Esophagus squamous epithelium (tissue), 4 donors: ENCODE measurements at regions not wholly inside any gene's neighbourhood (a gene's known extent, or its start where the extent isn't known, plus 50 kb on each side); places are given as distances from the start of the nearest gene placed in this dataset.

Experiments
- POLR2A ChIP-seq, 4 donors: fragments of 450-650 bp; IDR thresholded peaks; one replicate each; pipeline ENCODE4 v1.6.1; 2017; ENCODE audit warnings: antibody characterized with exemption in 4 of 4, mild to moderate bottlenecking in 4 of 4, moderate library complexity in 3 of 4
- TF ChIP-seq, protein P1 (sequence below), 6 experiments: fragments of 450-650 bp in 4 of 6; fragments of 200-600 bp in 2 of 6; sonication (generic) in 2 of 6; IDR thresholded peaks; one replicate each; pipeline ENCODE4 v1.5.1; 2016 to 2019; ENCODE audit warnings: antibody characterized with exemption in 6 of 6, mild to moderate bottlenecking in 4 of 6, moderate library complexity in 4 of 6

DNA sequence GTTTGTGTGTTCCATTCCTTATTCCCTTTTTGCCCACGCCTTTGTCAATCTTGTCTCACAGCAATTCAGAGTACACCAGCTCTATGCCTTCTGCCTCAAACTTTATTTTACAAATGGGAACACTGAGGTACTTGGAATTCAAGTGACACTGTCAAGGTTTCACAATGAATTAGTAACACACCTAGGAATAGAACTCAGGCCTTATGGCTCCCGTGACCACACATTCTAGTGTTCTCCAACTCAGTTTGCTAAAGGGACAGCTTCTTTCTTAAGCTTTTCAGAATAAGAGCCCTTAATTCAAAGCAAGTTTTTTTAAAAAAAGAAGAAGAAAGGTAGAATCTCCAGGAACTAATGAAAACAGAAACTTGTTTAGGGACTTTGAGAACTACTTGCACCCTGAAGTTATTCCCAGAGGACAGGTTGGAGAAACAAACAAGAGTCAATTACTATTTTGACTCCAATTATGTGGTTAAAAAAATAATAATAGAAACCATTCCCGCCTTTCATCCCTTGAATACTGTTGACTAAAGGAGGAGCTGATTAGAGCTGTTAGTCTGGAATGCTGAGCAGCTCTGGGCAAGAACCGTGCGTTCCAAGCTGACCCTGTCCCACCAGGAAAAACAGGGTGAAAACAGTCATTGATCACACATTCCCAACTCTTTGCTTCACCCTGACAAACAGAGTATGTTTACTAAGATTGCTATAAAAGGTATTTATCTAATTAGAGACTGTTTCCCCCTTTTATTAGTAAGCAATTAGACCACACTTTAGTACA, 408.8 kb upstream of the CNKSR2 start:
- no peak for TF ChIP-seq POLR2A (IDR thresholded peaks at IDR 0.05)
- TF ChIP-seq, protein P1, sequence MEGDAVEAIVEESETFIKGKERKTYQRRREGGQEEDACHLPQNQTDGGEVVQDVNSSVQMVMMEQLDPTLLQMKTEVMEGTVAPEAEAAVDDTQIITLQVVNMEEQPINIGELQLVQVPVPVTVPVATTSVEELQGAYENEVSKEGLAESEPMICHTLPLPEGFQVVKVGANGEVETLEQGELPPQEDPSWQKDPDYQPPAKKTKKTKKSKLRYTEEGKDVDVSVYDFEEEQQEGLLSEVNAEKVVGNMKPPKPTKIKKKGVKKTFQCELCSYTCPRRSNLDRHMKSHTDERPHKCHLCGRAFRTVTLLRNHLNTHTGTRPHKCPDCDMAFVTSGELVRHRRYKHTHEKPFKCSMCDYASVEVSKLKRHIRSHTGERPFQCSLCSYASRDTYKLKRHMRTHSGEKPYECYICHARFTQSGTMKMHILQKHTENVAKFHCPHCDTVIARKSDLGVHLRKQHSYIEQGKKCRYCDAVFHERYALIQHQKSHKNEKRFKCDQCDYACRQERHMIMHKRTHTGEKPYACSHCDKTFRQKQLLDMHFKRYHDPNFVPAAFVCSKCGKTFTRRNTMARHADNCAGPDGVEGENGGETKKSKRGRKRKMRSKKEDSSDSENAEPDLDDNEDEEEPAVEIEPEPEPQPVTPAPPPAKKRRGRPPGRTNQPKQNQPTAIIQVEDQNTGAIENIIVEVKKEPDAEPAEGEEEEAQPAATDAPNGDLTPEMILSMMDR (IDR thresholded peaks at IDR 0.05), result no peak
